CD14-positive monocyte (primary cell): ENCODE measurements at regions not wholly inside any gene's neighbourhood (a gene's known extent, or its start where the extent isn't known, plus 50 kb on each side); places are given as distances from the start of the nearest gene placed in this dataset.

Experiments
- DNase-seq, 3 donors: peaks; one replicate each; pipeline ENCODE4 v3.0.0-alpha.2; 2011 to 2022
- H2AFZ ChIP-seq: 2 replicates; pipeline ENCODE4 v1.6.0; 2012; ENCODE audit warnings: mild to moderate bottlenecking, low read depth, low read length, inconsistent platforms; ENCODE audit not compliant: insufficient read depth, poor library complexity, severe bottlenecking
- H3K27ac ChIP-seq, 2 donors: 1 replicate in 1 of 2; 2 replicates in 1 of 2; pipeline ENCODE4 v1.5.1; 2012 to 2013; ENCODE audit warnings: low read length in 2 of 2, control low read depth in 1 of 2, inconsistent platforms in 1 of 2, low read depth in 1 of 2, mild to moderate bottlenecking in 1 of 2
- H3K27me3 ChIP-seq, 2 donors: one replicate each; pipeline versions ENCODE4 v1.6.0 to v1.6.1; 2011 to 2013; ENCODE audit warnings: low read length in 2 of 2; ENCODE audit not compliant: control insufficient read depth in 2 of 2, insufficient read depth in 2 of 2
- H3K36me3 ChIP-seq, 2 donors: replicated peaks in 1 of 2; 1 replicate in 1 of 2; 2 replicates in 1 of 2; pipeline versions ENCODE4 v1.5.1 to v1.6.1; 2012 to 2013; ENCODE audit warnings: low read length in 2 of 2, control low read depth in 1 of 2, inconsistent platforms in 1 of 2, mild to moderate bottlenecking in 1 of 2; ENCODE audit not compliant: insufficient read depth in 2 of 2, control insufficient read depth in 1 of 2
- H3K4me1 ChIP-seq, 2 donors: 1 replicate in 1 of 2; 2 replicates in 1 of 2; pipeline versions ENCODE4 v1.5.1 to v1.6.1; 2012 to 2013; ENCODE audit warnings: low read length in 2 of 2, control low read depth in 1 of 2, inconsistent platforms in 1 of 2, mild to moderate bottlenecking in 1 of 2, moderate library complexity in 1 of 2; ENCODE audit not compliant: insufficient read depth in 2 of 2, control insufficient read depth in 1 of 2
- H3K4me2 ChIP-seq: replicated peaks from 2 replicates; pipeline ENCODE3; 2012; ENCODE audit warnings: low read length, moderate library complexity, mild to moderate bottlenecking; ENCODE audit not compliant: poor library complexity, severe bottlenecking; ENCODE audit errors: extremely low read depth
- H3K4me3 ChIP-seq, 3 experiments: fragments of 200-600 bp in 1 of 3; sonication (generic) in 1 of 3; replicated peaks in 1 of 3; 1 replicate in 2 of 3; 2 replicates in 1 of 3; pipeline ENCODE4 v1.5.1; 2011 to 2013; ENCODE audit warnings: low read length in 3 of 3, mild to moderate bottlenecking in 3 of 3, control low read depth in 2 of 3, low read depth in 2 of 3, inconsistent platforms in 1 of 3, moderate library complexity in 1 of 3
- H3K79me2 ChIP-seq: 2 replicates; pipeline ENCODE4 v1.6.0; 2012; ENCODE audit warnings: mild to moderate bottlenecking, control low read depth, inconsistent platforms, low read length, moderate library complexity; ENCODE audit not compliant: insufficient read depth
- H3K9ac ChIP-seq: 2 replicates; pipeline ENCODE4 v1.6.0; 2017; ENCODE audit warnings: low read length, mild to moderate bottlenecking; ENCODE audit not compliant: insufficient read depth, poor library complexity, severe bottlenecking
- H3K9me3 ChIP-seq, 2 donors: replicated peaks in 1 of 2; 1 replicate in 1 of 2; 2 replicates in 1 of 2; pipeline versions ENCODE4 v1.5.1 to v1.6.1; 2012 to 2013; ENCODE audit warnings: low read length in 2 of 2, control low read depth in 1 of 2; ENCODE audit not compliant: control insufficient read depth in 1 of 2, insufficient read depth in 1 of 2
- H4K20me1 ChIP-seq: 2 replicates; pipeline ENCODE4 v1.6.0; 2012; ENCODE audit warnings: mild to moderate bottlenecking, low read length, control low read depth, moderate library complexity; ENCODE audit not compliant: insufficient read depth
- H3K27ac Mint-ChIP-seq, 7 donors: one replicate each; pipeline ENCODE4 v1.8.0; 2020; ENCODE audit warnings: mild to moderate bottlenecking in 7 of 7, mixed read lengths in 7 of 7, moderate library complexity in 6 of 7, inconsistent platforms in 2 of 7
- H3K27me3 Mint-ChIP-seq, 3 donors: one replicate each; pipeline ENCODE4 v1.8.0; 2021 to 2022; ENCODE audit warnings: low read depth in 3 of 3, mild to moderate bottlenecking in 3 of 3, mixed read lengths in 3 of 3, moderate library complexity in 3 of 3, inconsistent platforms in 1 of 3
- H3K36me3 Mint-ChIP-seq, 2 donors: one replicate each; pipeline ENCODE4 v1.8.0; 2020; ENCODE audit warnings: mixed read lengths in 2 of 2, inconsistent platforms in 1 of 2, mild to moderate bottlenecking in 1 of 2
- H3K4me1 Mint-ChIP-seq: one replicate; pipeline ENCODE4 v1.8.0; 2020; ENCODE audit warnings: mild to moderate bottlenecking, mixed read lengths
- H3K4me3 Mint-ChIP-seq, 2 donors: one replicate each; pipeline ENCODE4 v1.8.0; 2020; ENCODE audit warnings: mild to moderate bottlenecking in 2 of 2, mixed read lengths in 2 of 2, moderate library complexity in 1 of 2
- H3K9me3 Mint-ChIP-seq, 7 donors: one replicate each; pipeline ENCODE4 v1.8.0; 2020 to 2022; ENCODE audit warnings: mixed read lengths in 7 of 7, mild to moderate bottlenecking in 6 of 7, moderate library complexity in 6 of 7, inconsistent platforms in 2 of 7
- WGBS: methylation state at CpG from one replicate; pipeline ENCODE4 v1.1.5; 2013; ENCODE audit warnings: missing lambda C conversion rate; ENCODE audit not compliant: insufficient coverage; 5-methylcytosine and 5-hydroxymethylcytosine counted together
- intact Hi-C, 2 donors: fragments of 100-400 bp; cut with micrococcal nuclease; formaldehyde crosslinking; loops; one replicate each; pipeline versions ENCODE4 v1.15.0 to v1.15.1; 2023
- TF ChIP-seq, protein P1 (sequence below): fragments of 200-600 bp; IDR thresholded peaks from one replicate; pipeline ENCODE4 v1.8.0; 2022; ENCODE audit warnings: antibody characterized with exemption, mild to moderate bottlenecking

GRCh38 chr13:107392205-107392604, 823.1 kb downstream of the LIG4 start:
- Histone ChIP-seq H3K36me3 (no peaks in the 10 kb centered on the region), H3K4me3 (no peak overlapping the region), H4K20me1 (no peaks in the 10 kb centered on the region), H3K9me3 (peaks cover 0 to 5% of the 10 kb centered on the region in 2 donors), H3K4me2 (no peak overlapping the region), H3K27ac (no peak overlapping the region), H3K4me1 (no peaks in the 10 kb centered on the region), H3K9ac (no peak overlapping the region), H3K79me2 (no peaks in the 10 kb centered on the region), H2AFZ (no peak overlapping the region), H3K27me3 (no peaks in the 10 kb centered on the region)
- Mint-ChIP-seq H3K27ac (no peak overlapping the region), H3K27me3 (no peaks in the 10 kb centered on the region), H3K4me1 (no peaks in the 10 kb centered on the region), H3K36me3 (no peaks in the 10 kb centered on the region), H3K9me3 (peaks cover 0 to 7% (median 0%) of the 10 kb centered on the region in 7 donors), H3K4me3 (no peak overlapping the region)
- 88% methylated on average over 1 of the region's 1 CpG for WGBS
- intact Hi-C loops: no loop called here
- no peak for DNase-seq
- TF ChIP-seq, protein P1, sequence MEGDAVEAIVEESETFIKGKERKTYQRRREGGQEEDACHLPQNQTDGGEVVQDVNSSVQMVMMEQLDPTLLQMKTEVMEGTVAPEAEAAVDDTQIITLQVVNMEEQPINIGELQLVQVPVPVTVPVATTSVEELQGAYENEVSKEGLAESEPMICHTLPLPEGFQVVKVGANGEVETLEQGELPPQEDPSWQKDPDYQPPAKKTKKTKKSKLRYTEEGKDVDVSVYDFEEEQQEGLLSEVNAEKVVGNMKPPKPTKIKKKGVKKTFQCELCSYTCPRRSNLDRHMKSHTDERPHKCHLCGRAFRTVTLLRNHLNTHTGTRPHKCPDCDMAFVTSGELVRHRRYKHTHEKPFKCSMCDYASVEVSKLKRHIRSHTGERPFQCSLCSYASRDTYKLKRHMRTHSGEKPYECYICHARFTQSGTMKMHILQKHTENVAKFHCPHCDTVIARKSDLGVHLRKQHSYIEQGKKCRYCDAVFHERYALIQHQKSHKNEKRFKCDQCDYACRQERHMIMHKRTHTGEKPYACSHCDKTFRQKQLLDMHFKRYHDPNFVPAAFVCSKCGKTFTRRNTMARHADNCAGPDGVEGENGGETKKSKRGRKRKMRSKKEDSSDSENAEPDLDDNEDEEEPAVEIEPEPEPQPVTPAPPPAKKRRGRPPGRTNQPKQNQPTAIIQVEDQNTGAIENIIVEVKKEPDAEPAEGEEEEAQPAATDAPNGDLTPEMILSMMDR: no peak

GRCh38 chr13:107387525-107387924, 819.6 kb upstream of the ARGLU1 start:
- Histone ChIP-seq H4K20me1 (no peaks in the 10 kb centered on the region), H3K27ac (no peak overlapping the region), H3K9me3 (no peaks in the 10 kb centered on the region), H3K4me1 (no peaks in the 10 kb centered on the region), H3K79me2 (no peaks in the 10 kb centered on the region), H3K4me3 (no peak overlapping the region), H3K27me3 (no peaks in the 10 kb centered on the region), H3K4me2 (no peak overlapping the region), H3K9ac (no peak overlapping the region), H2AFZ (no peak overlapping the region), H3K36me3 (no peaks in the 10 kb centered on the region)
- H3K36me3 Mint-ChIP-seq: no peaks in the 10 kb centered on the region
- H3K27me3 Mint-ChIP-seq: no peaks in the 10 kb centered on the region
- intact Hi-C loops: no loop called here
- 82% methylated on average over 2 of the region's 2 CpGs for WGBS
- no peak overlapping the region for H3K4me3 Mint-ChIP-seq
- H3K4me1 Mint-ChIP-seq: no peaks in the 10 kb centered on the region
- TF ChIP-seq, protein P1: no peak
- DNase-seq: no peak
- no peak overlapping the region for H3K27ac Mint-ChIP-seq
- peaks cover 0 to 2% (median 0%) of the 10 kb centered on the region in 7 donors for H3K9me3 Mint-ChIP-seq
